GM21737 (cell line): ENCODE measurements at regions not wholly inside any gene's neighbourhood (a gene's known extent, or its start where the extent isn't known, plus 50 kb on each side); places are given as distances from the start of the nearest gene placed in this dataset.

Source experiments
- ATAC-seq: cut with Tn5 transposase; IDR thresholded peaks from one replicate; pipeline ENCODE4 v1.9.1; 2021; ENCODE audit warnings: mild to moderate bottlenecking, moderate library complexity; ENCODE audit not compliant: unreplicated experiment

- ATAC-seq, result no peak
These were observed 305.2 kb upstream of the SEMA6D start for GRCh38 chr15:47412136-47412535.

GRCh38 chr15:47412802-47413201, 304.5 kb upstream of the SEMA6D start:
- ATAC-seq, result no peak

DNA sequence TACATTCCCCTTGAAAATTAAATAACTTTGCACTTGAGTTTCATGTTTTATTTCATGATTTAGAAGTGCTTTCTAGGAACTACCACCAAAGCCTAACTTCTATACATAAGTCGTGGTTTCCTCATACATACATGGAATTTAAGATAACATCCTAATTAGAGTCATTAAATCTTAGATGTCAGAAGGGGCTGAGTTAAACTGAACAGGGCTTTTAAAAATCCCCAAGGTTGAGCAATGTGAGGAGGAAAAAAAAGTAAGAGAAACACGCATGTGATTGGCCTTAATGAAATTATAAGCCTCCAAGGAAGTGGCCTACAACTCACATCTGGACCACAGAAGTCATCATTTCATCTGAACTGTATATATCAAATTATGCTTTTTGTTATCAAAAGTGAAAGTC, 303.1 kb upstream of the SEMA6D start:
- no peak for ATAC-seq

GRCh38 chr15:47415539-47415971, 301.8 kb upstream of the SEMA6D start:
- ATAC-seq, result no peak

GRCh38 chr15:47422881-47423665, 294.2 kb upstream of the SEMA6D start:
- no peak for ATAC-seq

- no peak for ATAC-seq
These were observed 289.8 kb upstream of the SEMA6D start for GRCh38 chr15:47427463-47427862.

- ATAC-seq, result no peak
These were observed 287.9 kb upstream of the SEMA6D start for GRCh38 chr15:47429376-47429775.

GRCh38 chr15:47431501-47431900, 285.8 kb upstream of the SEMA6D start:
- no peak for ATAC-seq

GRCh38 chr15:47432826-47433225, 284.5 kb upstream of the SEMA6D start:
- ATAC-seq, result no peak

DNA sequence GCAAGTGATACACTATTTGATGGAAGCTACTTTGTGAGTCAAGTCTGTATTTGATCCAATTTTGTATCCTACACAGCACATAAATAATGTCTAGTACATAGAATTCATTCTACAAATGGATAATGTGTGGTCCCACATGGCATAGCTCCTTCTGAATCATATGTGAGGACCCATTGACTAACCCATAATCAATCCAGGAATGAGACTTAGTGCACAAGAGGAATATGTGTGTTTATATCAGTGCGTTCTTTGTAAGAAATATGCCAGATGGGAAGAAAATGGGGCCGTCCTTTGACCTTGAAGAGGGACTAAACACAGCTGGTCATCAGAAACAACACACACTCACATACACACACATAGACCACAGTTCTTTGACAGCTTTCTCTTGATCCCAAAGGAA, 282.7 kb upstream of the SEMA6D start:
- no peak for ATAC-seq

GRCh38 chr15:47437491-47437890, 279.8 kb upstream of the SEMA6D start:
- ATAC-seq, result no peak

DNA sequence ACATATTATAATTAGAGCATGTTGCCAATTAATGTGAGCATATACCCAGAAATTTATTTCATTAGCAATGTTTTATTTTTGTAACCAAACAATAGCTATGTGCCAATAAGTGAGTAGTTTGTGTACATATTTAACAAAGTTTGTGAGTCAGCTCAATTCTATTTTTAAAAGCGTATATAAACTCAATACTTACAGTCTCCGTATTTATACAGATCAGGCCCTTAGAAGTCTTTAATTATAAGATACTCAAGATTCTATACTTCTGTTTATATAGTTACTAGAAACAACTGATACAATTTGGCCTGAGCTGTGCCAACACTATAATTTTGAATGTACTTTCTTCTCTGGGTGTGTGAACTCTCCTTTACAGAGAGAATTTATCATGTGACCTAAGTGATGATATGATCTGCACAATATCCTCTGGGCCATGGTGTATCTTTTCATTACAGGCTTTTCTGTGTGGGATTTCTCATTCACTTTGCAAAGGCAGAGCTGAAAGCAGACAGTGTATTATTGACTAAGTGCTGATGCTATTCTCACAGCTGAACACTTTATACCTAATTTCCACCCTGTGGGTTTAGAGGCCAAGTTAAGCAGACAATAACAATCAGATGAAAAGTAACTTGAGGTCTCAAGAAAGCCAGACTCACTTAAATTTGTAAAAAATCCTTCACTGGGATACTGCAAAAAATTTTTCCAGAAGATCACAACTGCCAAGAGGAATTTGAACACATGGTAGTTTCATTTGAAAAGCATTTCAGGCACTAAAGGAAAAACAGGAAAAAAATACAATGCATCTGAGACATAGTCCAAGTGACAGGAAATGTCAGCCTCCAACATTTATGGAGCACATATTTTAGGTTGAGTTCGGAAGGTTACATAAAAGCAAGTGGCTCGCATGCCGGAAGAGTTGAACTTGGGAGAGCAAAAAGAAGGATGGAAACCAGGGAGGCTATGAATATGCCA, 277.9 kb upstream of the SEMA6D start:
- ATAC-seq, result no peak

- ATAC-seq, result no peak
These were observed 274.9 kb upstream of the SEMA6D start for GRCh38 chr15:47442371-47442770.

GRCh38 chr15:47443839-47444238, 273.5 kb upstream of the SEMA6D start:
- no peak for ATAC-seq

- no peak for ATAC-seq
These were observed 271.4 kb upstream of the SEMA6D start for GRCh38 chr15:47445723-47446392.

DNA sequence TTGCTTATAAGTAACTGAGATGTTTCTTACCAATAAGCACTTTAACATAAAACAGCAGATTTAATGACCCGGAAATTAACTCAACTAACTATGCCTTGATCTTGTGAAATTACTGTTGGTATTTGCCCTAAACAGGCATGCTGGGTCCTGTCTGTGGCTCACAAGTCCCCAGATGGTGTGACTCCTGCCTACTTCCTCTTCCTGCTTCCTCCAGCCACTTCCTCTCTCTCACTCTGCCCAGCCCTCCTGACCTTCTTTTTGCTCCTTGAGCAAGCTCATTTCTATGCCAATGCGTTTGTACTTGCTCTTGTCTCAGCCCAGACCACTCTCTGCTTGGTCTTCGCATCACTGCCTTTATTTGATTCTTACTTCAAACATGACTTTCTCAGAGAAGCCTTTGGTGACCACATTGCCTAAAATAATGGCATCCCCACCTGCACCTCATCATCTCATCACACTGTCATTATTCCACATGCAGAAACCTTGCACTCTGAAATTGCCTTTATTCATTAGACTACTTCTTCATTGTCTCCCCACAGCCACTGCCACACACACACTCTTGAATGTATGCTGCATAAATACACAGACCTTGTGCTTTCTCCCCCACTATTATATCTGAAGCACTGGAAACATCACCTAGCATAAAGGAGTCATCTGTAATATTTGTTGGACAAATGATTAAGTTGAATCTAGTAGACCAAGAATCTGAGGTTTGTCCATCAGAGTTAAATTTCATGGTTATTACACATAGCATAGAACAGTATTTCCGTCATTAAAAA, 256.3 kb upstream of the SEMA6D start:
- ATAC-seq, result no peak

- no peak for ATAC-seq
These were observed 255.6 kb upstream of the SEMA6D start for GRCh38 chr15:47461652-47462141.

- ATAC-seq, result no peak
These were observed 250.9 kb upstream of the SEMA6D start for GRCh38 chr15:47466357-47466756.

DNA sequence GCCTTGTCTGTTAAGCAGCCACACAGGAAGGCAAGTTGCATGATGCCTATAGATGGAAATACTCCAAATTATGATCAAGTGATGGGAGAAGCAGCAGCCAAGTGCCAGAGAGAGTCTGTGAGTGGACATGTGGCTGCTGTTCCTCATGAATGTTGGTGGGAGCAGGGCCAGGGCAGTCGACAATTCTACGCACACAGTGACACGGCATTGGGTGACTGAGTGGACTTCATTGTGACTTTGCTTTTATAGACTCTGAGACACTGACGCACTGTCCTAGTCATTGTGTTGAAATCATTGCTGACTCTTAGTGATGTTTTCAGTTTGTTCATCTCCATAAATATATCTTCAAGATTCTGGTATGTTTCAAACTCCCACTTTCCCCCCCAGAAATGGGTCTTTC, 246.3 kb upstream of the SEMA6D start:
- ATAC-seq, result no peak

- ATAC-seq, result no peak
These were observed 244.1 kb upstream of the SEMA6D start for GRCh38 chr15:47473106-47473725.
